Uterus (tissue), 3 donors: ENCODE measurements at regions not wholly inside any gene's neighbourhood (a gene's known extent, or its start where the extent isn't known, plus 50 kb on each side); places are given as distances from the start of the nearest gene placed in this dataset.

Experiments used
- DNase-seq, 2 donors: peaks; one replicate each; pipeline ENCODE4 v3.0.0-alpha.2; 2019 to 2020
- H3K27ac ChIP-seq, 2 donors: fragments of 200-600 bp; sonication (generic); 1 replicate in 1 of 2; 2 replicates in 1 of 2; pipeline ENCODE4 v1.5.1; 2016 to 2018
- H3K27me3 ChIP-seq, 2 donors: fragments of 200-600 bp; sonication (generic); one replicate each; pipeline ENCODE4 v1.5.1; 2018 to 2019; ENCODE audit warnings: control low read depth in 1 of 2
- H3K36me3 ChIP-seq, 2 donors: fragments of 200-600 bp; sonication (generic); one replicate each; pipeline ENCODE4 v1.5.1; 2019; ENCODE audit warnings: control low read depth in 1 of 2
- H3K4me1 ChIP-seq, 2 donors: fragments of 200-600 bp; sonication (generic); one replicate each; pipeline ENCODE4 v1.5.1; 2018 to 2019; ENCODE audit warnings: control low read depth in 1 of 2
- H3K4me3 ChIP-seq, 2 donors: fragments of 200-600 bp; sonication (generic); 1 replicate in 1 of 2; 2 replicates in 1 of 2; pipeline ENCODE4 v1.5.1; 2018 to 2019; ENCODE audit warnings: mild to moderate bottlenecking in 1 of 2
- H3K9me3 ChIP-seq, 2 donors: fragments of 200-600 bp; sonication (generic); one replicate each; pipeline ENCODE4 v1.5.1; 2019; ENCODE audit warnings: control low read depth in 1 of 2
- POLR2A ChIP-seq, 2 donors: fragments of 450-650 bp; IDR thresholded peaks; one replicate each; pipeline ENCODE4 v1.6.1; 2016; ENCODE audit warnings: antibody characterized with exemption in 2 of 2, mild to moderate bottlenecking in 1 of 2, moderate library complexity in 1 of 2
- intact Hi-C: fragments of 100-400 bp; cut with DNase I; formaldehyde crosslinking; loops from one replicate; pipeline ENCODE4 v1.15.1; 2023; ENCODE audit warnings: low total_unique reads
- TF ChIP-seq, protein P1 (sequence below), 4 experiments: fragments of 200-600 bp in 2 of 4; fragments of 450-650 bp in 2 of 4; sonication (generic) in 2 of 4; IDR thresholded peaks; one replicate each; pipeline ENCODE4 v1.5.1; 2016 to 2019; ENCODE audit warnings: antibody characterized with exemption in 4 of 4, mild to moderate bottlenecking in 2 of 4, moderate library complexity in 1 of 4
- donor health status: DM: yes; HTN: yes; CAD: no.

DNA sequence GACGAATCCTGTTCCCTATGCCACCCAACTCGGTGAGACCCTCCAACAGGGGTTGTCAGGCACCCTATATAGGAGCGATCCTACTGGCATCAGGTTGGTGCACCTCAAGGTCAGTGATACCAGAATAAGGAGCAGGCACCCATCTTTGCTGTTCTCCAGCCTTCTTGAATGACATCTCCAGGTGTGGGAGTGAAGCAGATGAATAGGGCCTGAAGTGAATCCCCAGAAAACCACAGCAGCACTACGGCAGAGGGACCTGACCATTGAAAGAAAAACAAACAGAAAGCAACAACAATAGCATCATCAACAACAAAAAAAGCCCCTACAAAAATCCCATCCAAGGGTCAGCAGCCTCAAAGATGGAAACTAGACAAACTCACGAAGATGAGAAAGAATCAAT is 445.2 kb upstream of the ATP2B1 start:
- Histone ChIP-seq H3K36me3 (no peaks in the 10 kb centered on the region), H3K9me3 (no peaks in the 10 kb centered on the region), H3K4me3 (no peak overlapping the region), H3K27ac (no peak overlapping the region), H3K27me3 (no peaks in the 10 kb centered on the region), H3K4me1 (no peaks in the 10 kb centered on the region)
- intact Hi-C loops = no loop called here
- TF ChIP-seq, protein P1, sequence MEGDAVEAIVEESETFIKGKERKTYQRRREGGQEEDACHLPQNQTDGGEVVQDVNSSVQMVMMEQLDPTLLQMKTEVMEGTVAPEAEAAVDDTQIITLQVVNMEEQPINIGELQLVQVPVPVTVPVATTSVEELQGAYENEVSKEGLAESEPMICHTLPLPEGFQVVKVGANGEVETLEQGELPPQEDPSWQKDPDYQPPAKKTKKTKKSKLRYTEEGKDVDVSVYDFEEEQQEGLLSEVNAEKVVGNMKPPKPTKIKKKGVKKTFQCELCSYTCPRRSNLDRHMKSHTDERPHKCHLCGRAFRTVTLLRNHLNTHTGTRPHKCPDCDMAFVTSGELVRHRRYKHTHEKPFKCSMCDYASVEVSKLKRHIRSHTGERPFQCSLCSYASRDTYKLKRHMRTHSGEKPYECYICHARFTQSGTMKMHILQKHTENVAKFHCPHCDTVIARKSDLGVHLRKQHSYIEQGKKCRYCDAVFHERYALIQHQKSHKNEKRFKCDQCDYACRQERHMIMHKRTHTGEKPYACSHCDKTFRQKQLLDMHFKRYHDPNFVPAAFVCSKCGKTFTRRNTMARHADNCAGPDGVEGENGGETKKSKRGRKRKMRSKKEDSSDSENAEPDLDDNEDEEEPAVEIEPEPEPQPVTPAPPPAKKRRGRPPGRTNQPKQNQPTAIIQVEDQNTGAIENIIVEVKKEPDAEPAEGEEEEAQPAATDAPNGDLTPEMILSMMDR (IDR thresholded peaks at IDR 0.05) = no peak
- no peak for TF ChIP-seq POLR2A (IDR thresholded peaks at IDR 0.05)
- DNase-seq = no peak

GRCh38 chr12:90152897-90153624 is 444.4 kb upstream of the ATP2B1 start:
- Histone ChIP-seq H3K36me3 (no peaks in the 10 kb centered on the region), H3K4me3 (no peak overlapping the region), H3K27ac (no peak overlapping the region), H3K27me3 (no peaks in the 10 kb centered on the region), H3K4me1 (no peaks in the 10 kb centered on the region), H3K9me3 (no peaks in the 10 kb centered on the region)
- TF ChIP-seq, protein P1 (IDR thresholded peaks at IDR 0.05) = no peak
- no peak for TF ChIP-seq POLR2A (IDR thresholded peaks at IDR 0.05)
- intact Hi-C loops = no loop called here
- no peak for DNase-seq

DNA sequence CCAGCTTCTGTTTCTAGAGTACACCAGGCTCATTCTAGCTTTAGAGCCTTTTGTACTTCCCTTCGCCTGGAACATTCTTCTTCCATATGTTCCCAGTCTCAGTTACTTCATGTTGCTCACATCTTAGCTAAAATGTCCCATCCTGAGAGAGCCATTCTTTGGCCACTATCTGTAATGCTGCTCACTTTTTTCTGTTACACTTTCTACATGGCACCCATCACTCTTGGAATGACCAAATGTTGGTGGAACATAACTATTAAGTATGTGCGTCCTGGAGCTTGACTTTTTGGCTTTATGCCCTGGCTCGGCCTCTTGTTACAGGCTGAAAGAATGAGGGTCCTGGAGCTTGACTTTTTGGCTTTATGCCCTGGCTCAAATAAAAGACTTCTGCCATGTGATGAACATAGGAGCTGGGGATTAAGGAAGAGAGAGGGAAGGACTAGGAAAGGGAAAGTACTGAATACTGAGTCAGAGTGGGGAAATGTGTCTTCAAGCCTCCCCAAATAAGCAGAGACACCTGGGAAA is 442.9 kb upstream of the ATP2B1 start:
- Histone ChIP-seq H3K4me3 (no peak overlapping the region), H3K36me3 (no peaks in the 10 kb centered on the region), H3K27me3 (no peaks in the 10 kb centered on the region), H3K4me1 (no peaks in the 10 kb centered on the region), H3K9me3 (no peaks in the 10 kb centered on the region), H3K27ac (no peak overlapping the region)
- no peak for DNase-seq
- TF ChIP-seq POLR2A (IDR thresholded peaks at IDR 0.05) = no peak
- TF ChIP-seq, protein P1 (IDR thresholded peaks at IDR 0.05) = no peak
- intact Hi-C loops = no loop called here

GRCh38 chr12:90149453-90149852 is 440.8 kb upstream of the ATP2B1 start:
- no peak for TF ChIP-seq POLR2A (IDR thresholded peaks at IDR 0.05)
- H3K36me3 ChIP-seq = no peaks in the 10 kb centered on the region
- no peak overlapping the region for H3K27ac ChIP-seq
- H3K4me1 ChIP-seq = no peaks in the 10 kb centered on the region
- no peak overlapping the region for H3K4me3 ChIP-seq
- DNase-seq = no peak
- H3K9me3 ChIP-seq = no peaks in the 10 kb centered on the region
- H3K27me3 ChIP-seq = no peaks in the 10 kb centered on the region
- intact Hi-C loops = no loop called here

- no peaks in the 10 kb centered on the region for H3K9me3 ChIP-seq
- no peaks in the 10 kb centered on the region for H3K27me3 ChIP-seq
- TF ChIP-seq POLR2A (IDR thresholded peaks at IDR 0.05) = no peak
- TF ChIP-seq, protein P1 (IDR thresholded peaks at IDR 0.05) = no peak
- intact Hi-C loops = no loop called here
- H3K27ac ChIP-seq = no peak overlapping the region
- no peak for DNase-seq
- no peaks in the 10 kb centered on the region for H3K4me1 ChIP-seq
- H3K36me3 ChIP-seq = no peaks in the 10 kb centered on the region
- H3K4me3 ChIP-seq = no peak overlapping the region
These were observed 420.9 kb upstream of the ATP2B1 start for GRCh38 chr12:90129366-90130030.
